ENCODE measurements at regions not wholly inside any gene's neighbourhood (a gene's known extent, or its start where the extent isn't known, plus 50 kb on each side); places are given as distances from the start of the nearest gene placed in this dataset.
A peak's percentile ranks its signal among the peaks of the same experiment; 100 is the strongest.
"Not testable (repeated sequence)": the region's sequence is repeated elsewhere in the genome, so short reads cannot be mapped to it uniquely, and the experiment has no call there.

GRCh38 chr22:22756551-22757201 lies 112.3 kb downstream of the GGTLC2 start:
- DNase-seq (ENCODE audit: low read depth) = not testable (repeated sequence)

DNA sequence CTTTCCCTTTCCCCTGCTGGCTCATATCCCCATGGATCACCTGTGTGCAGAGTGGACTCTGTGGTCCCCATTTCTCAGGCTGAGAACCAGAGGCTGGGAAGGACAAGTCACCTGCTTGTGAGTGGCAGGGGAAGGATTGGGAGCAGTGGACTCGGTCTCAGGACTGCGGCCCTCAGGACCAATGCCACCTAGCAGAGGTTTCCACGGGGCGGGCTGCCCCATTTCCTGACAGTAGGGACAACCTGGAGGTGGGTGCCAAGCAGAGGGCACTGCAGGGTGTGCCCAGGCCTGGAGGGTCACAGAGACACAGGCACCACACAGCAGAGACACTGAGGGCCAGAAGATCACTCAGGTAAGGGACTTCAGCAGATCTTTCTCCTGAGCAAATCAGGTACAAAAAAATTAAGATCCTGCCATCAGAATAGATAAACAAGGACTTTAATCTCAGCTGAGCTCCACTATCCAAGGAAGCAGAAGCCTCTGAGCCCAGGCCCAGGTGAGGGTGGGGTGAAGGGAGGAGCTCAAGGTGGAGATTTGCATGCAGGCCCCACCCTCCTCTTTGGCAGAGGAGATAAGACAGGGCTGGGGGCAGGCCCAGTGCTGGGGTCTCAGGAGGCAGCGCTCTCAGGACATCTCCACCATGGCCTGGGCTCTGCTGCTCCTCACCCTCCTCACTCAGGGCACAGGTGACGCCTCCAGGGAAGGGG lies 113.8 kb downstream of the GGTLC2 start:
- not testable (repeated sequence) for DNase-seq (ENCODE audit: low read depth)

DNA sequence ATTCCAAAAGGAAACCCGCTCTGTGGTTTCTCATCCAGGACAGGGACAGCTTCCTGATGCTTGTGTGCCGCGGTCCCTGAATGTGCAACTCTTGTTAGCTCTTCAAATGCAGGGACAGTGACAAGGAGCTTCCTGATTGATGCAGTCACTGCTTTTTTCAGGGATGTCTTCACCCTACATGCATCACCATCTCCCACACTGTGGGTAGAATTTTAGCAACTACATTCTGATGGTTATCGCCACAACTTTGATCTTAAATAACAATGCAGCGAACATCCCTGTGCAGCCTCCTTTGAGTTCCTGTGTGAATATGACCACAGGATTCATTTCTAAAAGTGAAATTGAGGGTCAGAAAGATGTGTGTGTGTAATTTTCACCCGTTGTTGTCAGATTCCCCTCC lies 115.0 kb downstream of the GGTLC2 start:
- DNase-seq (ENCODE audit: low read depth) = no peak

- no peak for DNase-seq (ENCODE audit: low read depth)
These were observed 115.6 kb downstream of the GGTLC2 start for GRCh38 chr22:22759889-22760546.

- DNase-seq (ENCODE audit: low read depth) = no peak
These were observed 117.2 kb downstream of the GGTLC2 start for GRCh38 chr22:22761606-22761962.

DNA sequence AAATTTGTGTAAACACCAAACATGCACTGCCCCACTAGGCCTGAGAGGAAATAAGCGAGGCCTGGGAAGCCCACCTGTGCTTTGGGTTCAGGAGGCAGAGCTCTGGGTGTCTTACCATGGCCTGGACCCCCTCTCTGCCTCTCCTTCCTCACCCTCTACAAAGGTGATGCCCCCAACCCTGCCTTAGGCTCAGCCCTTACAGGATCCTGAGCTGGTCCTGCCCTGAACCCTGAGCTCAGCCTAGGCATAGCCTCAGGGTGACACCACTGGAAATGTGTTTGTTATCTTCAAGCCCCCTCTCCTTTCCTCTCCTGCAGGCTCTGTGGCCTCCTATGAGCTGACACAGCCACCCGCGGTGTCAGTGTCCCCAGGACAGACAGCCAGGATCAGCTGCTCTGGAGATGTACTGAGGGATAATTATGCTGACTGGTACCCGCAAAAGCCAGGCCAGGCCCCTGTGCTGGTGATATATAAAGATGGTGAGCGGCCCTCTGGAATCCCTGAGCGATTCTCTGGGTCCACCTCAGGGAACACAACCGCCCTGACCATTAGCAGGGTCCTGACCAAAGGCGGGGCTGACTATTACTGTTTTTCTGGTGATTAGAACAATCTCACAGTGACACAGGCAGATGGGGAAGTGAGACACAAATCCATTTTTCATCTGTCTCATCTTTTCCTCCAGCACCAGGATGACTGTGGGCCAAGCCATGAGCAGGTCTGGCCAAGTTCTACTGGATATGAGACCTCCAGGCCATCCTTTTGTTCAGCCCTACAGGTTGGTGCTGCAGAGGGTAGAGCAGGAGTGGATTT lies 117.8 kb downstream of the GGTLC2 start:
- DNase-seq (ENCODE audit: low read depth) = no peak

- DNase-seq (ENCODE audit: low read depth) = no peak
These were observed 119.1 kb downstream of the GGTLC2 start for GRCh38 chr22:22763512-22763911.

DNA sequence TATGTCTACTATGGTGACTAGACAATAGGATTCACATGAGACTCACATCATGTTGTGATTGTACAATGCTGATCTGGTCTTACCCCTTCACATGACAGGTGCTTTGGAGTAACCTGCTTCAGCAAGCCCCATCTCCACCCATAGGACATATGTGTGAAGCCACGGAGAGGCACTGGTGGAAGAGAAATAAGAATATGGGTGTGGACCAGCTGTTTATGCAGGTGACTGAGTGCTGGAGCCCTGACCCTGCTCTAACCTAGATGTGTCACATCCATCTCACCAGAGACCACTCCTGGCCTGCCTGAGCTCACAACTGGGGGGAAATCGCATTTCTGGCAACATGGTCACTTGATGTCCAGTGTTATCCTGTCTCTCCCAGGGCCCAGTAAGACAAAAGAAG lies 119.7 kb downstream of the GGTLC2 start:
- DNase-seq (ENCODE audit: low read depth) = no peak

- no peak for DNase-seq (ENCODE audit: low read depth)
These were observed 119.6 kb upstream of the IGLL5 start for GRCh38 chr22:22767876-22768602.

DNA sequence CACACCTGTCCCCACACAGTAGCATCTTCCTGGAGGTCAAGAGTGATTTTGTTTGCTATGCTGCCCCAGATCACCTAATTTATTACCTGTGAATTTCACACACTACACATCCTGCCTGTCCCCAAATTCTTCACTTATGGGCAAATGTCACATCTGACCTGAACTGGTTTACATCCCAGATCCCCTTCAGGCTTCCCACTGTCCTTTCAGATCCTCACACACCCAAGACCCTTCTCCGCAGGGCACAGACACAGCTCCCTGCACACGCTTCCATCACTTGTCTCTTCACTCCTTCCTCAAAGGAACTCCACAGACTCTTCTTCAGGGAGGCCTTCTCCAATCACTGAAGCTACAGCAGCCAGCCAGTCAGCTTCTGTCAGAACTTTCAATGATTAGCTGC lies 118.7 kb upstream of the IGLL5 start:
- no peak for DNase-seq (ENCODE audit: low read depth)

- DNase-seq (ENCODE audit: low read depth) = no peak
These were observed 118.0 kb upstream of the IGLL5 start for GRCh38 chr22:22769434-22770279.

- DNase-seq (ENCODE audit: low read depth) = peak; percentile 31
These were observed 117.2 kb upstream of the IGLL5 start for GRCh38 chr22:22770280-22770871.

DNA sequence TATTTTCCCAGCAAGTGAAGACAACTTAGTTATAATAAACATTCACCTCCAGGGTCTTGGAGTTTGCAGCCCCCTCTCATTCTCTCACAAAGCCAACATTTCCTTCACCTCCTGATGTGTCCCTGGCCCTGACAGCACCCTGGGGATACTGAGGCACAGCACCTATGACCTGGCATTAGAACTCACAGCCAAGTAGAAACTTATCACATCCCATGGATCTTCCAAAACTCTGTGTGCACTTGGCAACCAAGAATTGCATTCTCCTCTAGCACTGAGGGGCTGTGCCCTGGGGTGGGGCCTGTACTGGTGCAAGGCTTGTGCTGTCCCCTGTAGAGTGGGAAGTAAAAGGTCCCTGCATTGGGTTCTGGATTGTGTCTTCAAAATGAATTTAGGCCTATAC lies 116.7 kb upstream of the IGLL5 start:
- no peak for DNase-seq (ENCODE audit: low read depth)

- DNase-seq (ENCODE audit: low read depth) = no peak
These were observed 115.8 kb upstream of the IGLL5 start for GRCh38 chr22:22771696-22772377.

GRCh38 chr22:22772396-22772795 lies 115.2 kb upstream of the IGLL5 start:
- no peak for DNase-seq (ENCODE audit: low read depth)

DNA sequence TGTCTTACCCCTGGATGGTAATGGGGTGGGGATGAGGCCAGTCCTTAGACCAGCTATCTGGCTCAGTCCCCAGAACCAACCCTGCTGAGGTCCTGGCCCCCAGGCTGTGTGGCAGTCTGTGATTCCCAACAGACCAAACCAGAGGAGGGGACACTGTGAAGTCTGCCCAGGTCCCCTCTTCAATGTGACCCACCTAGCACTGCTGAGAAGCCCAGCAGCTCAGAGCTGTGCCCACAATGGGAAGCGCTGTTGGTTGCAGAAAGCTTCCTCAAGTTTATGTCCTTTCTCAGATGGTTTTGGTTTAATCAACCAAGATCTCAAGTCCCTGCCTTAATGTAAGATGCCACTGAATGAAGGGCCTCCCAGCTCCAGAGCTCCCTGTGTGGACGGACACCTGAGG lies 114.7 kb upstream of the IGLL5 start:
- no peak for DNase-seq (ENCODE audit: low read depth)

- DNase-seq (ENCODE audit: low read depth) = no peak
These were observed 114.2 kb upstream of the IGLL5 start for GRCh38 chr22:22773427-22773826.

DNA sequence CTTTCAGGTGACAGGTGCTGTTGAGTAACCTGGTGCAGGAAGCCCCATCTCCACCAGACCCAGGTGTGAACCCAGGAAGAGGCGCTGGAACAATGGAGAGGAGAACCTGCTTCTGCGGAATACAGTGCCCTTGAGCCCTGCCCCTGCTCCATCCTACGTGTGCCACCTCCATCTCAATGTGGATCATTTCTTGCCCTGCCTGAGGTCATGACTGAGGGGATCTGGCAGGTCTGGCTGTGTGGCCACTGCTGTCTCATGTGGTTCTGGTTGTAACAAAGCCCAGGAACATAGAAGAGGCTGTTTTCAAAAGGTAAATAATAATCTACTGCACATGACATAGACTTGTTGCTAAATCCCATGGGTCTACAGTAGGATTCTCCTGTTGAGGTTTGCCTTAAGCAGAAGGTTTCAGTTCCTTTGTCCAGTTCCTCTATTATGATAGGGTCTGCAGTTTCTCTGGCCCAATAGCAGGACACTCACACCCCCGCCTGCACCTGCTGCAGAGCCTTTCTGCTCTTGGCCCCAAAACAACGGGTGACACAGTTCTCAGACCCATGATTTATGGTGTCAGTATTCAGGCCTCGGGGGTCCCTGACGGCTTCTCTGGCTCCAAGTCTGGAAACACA lies 113.5 kb upstream of the IGLL5 start:
- DNase-seq (ENCODE audit: low read depth) = no peak

DNA sequence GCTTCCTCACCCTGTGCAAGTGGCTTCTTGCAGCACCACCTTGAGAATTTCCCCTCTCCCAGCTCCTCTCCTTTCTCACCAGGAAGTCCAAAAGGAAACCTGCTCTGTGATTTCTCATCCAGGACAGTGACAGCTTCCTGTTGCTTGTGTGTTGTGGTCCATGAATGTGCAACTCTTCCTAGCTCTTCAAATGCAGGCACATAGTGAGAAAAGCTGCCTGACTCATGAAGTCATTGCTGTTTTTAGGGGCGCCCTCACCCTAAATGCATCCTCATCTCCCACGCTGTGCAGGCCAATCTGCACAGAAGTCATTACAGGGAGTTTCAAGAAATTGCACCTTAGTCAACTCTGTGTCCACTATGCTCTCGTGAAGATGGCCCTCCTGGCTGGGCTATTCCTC lies 112.9 kb upstream of the IGLL5 start:
- DNase-seq (ENCODE audit: low read depth) = not testable (repeated sequence)

DNA sequence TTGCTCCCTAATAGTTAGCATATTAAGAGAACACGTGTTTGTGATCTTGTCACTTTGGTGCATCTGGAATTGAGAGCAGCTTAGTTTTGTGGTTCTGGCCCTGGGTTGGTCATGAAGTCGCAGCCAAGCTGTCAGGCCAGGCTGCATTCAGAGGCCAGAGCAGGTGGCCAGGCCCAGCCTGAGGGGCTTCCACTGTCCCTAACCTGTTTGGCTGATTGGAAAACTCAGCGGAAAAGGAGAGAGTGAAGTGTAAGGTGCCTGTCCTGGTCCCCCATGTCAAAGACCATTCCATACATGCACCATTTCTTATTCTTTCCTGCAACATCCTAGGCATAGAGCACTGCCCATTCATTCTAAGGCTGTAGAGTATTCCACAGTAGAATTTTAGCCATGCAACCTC lies 111.5 kb upstream of the IGLL5 start:
- no peak for DNase-seq (ENCODE audit: low read depth)
